ENCODE measurements at regions not wholly inside any gene's neighbourhood (a gene's known extent, or its start where the extent isn't known, plus 50 kb on each side); places are given as distances from the start of the nearest gene placed in this dataset.

- intact Hi-C loops (cut with DNase I): no loop called here
- no peak for TF ChIP-seq POLR2A (IDR thresholded peaks at IDR 0.05)
- TF ChIP-seq CTCF (IDR thresholded peaks at IDR 0.05): no peak
- Histone ChIP-seq H3K9me3 (no peaks in the 10 kb centered on the region), H3K4me1 (no peaks in the 10 kb centered on the region), H3K27me3 (no peaks in the 10 kb centered on the region), H3K4me3 (no peak overlapping the region), H3K36me3 (no peaks in the 10 kb centered on the region), H3K27ac (no peak overlapping the region)
- 62 to 78% methylated on average over 3 of the region's 3 CpGs for WGBS, 2 donors
- no peak for DNase-seq
Measured at GRCh38 chr16:76650582-76650981, 373.4 kb downstream of the CNTNAP4 start.

GRCh38 chr16:76653390-76654026 is 376.3 kb downstream of the CNTNAP4 start:
- H3K27ac ChIP-seq: no peak overlapping the region
- no peaks in the 10 kb centered on the region for H3K9me3 ChIP-seq
- no peak for DNase-seq
- intact Hi-C loops (cut with DNase I): no loop called here
- no peaks in the 10 kb centered on the region for H3K27me3 ChIP-seq
- no peaks in the 10 kb centered on the region for H3K4me1 ChIP-seq
- WGBS, 2 donors: 0 to 8% methylated on average over 3 of the region's 3 CpGs
- H3K36me3 ChIP-seq: no peaks in the 10 kb centered on the region
- TF ChIP-seq CTCF (IDR thresholded peaks at IDR 0.05) (peak in 3 of 6 experiments; percentile 16 to 34 (median 17)), POLR2A (IDR thresholded peaks at IDR 0.05) (no peak)
- no peak overlapping the region for H3K4me3 ChIP-seq

GRCh38 chr16:76654088-76654820 is 377.1 kb downstream of the CNTNAP4 start:
- Histone ChIP-seq H3K27me3 (no peaks in the 10 kb centered on the region), H3K27ac (no peak overlapping the region), H3K9me3 (no peaks in the 10 kb centered on the region), H3K4me3 (no peak overlapping the region), H3K4me1 (no peaks in the 10 kb centered on the region), H3K36me3 (no peaks in the 10 kb centered on the region)
- no peak for DNase-seq
- intact Hi-C loops (cut with DNase I): no loop called here
- no peak for TF ChIP-seq POLR2A (IDR thresholded peaks at IDR 0.05)
- TF ChIP-seq CTCF (IDR thresholded peaks at IDR 0.05): no peak
- WGBS, 2 donors: 31 to 40% methylated on average over 4 of the region's 4 CpGs

DNA sequence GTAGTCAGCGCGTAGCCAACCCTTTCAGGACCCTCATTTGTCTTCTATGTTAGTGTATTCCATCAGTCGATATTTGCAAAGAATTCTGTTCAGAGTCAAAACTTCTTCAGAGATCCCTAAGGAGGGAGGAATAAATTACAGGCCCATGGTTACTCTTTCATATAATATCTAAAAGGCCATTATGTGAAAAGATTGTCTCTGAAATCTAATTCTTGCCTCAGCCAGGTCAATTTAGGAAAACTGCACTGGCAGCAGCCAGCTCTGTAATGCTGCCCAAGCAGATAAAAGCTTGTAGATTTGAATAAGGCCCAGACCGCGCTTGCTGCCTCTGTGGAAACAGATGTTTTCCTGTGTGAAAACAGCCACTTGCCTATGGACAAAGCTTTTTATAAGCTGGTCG is 379.8 kb downstream of the CNTNAP4 start:
- no peak overlapping the region for H3K4me3 ChIP-seq
- no peaks in the 10 kb centered on the region for H3K36me3 ChIP-seq
- H3K9me3 ChIP-seq: no peaks in the 10 kb centered on the region
- intact Hi-C loops (cut with DNase I): no loop called here
- DNase-seq: no peak
- no peaks in the 10 kb centered on the region for H3K4me1 ChIP-seq
- TF ChIP-seq POLR2A (IDR thresholded peaks at IDR 0.05): no peak
- TF ChIP-seq CTCF (IDR thresholded peaks at IDR 0.05): no peak
- H3K27ac ChIP-seq: no peak overlapping the region
- no peaks in the 10 kb centered on the region for H3K27me3 ChIP-seq
- WGBS, 2 donors: 62 to 67% methylated on average over 6 of the region's 6 CpGs

DNA sequence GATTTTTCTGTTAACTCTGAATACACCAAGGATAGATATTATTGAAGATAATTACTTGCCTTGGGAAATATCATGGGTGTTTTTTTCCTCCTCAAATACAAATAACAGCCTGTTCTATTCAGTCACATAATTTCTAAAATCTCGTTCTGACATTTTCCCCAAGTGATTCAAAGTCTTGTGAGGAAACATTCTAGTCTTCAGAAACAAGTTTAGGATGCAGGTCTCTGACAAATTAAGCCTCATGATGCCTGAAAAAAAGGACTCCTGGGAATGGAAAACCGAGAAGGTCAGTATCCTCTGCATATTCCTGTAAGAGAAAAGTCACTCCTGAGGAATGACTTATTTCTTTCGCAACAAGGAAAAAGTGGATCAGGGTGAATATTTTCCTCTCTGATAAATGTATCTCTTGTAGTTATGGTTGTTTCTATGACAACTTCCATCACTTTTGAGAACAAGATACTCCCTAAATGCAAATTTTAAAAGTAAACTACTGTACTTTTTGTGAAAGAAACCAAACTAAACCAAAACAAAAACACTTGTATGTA is 384.6 kb downstream of the CNTNAP4 start:
- Histone ChIP-seq H3K27ac (no peak overlapping the region), H3K4me3 (no peak overlapping the region), H3K27me3 (no peaks in the 10 kb centered on the region), H3K9me3 (no peaks in the 10 kb centered on the region), H3K4me1 (no peaks in the 10 kb centered on the region), H3K36me3 (no peaks in the 10 kb centered on the region)
- intact Hi-C loops (cut with DNase I): no loop called here
- DNase-seq: no peak
- 53 to 58% methylated on average over 3 of the region's 3 CpGs for WGBS, 2 donors
- TF ChIP-seq POLR2A (IDR thresholded peaks at IDR 0.05) (no peak), CTCF (IDR thresholded peaks at IDR 0.05) (no peak)
